ENCODE measurements at regions not wholly inside any gene's neighbourhood (a gene's known extent, or its start where the extent isn't known, plus 50 kb on each side); places are given as distances from the start of the nearest gene placed in this dataset.

GRCh38 chr5:21152611-21153010 is 1164.6 kb upstream of the CDH18 start:
- Histone ChIP-seq H3K4me2 (no peak overlapping the region), H3K4me3 (no peak overlapping the region), H3K79me2 (ENCODE audit: low read depth) (no peaks in the 10 kb centered on the region), H4K20me1 (ENCODE audit: low read depth) (no peaks in the 10 kb centered on the region), H3K36me3 (no peaks in the 10 kb centered on the region), H3K4me1 (no peaks in the 10 kb centered on the region), H3K27ac (no peak overlapping the region), H3F3A (ENCODE audit: low read depth) (no peaks in the 10 kb centered on the region), H3K9ac (no peak overlapping the region), H2AFZ (replicated peaks) (no peak overlapping the region), H3K27me3 (no peaks in the 10 kb centered on the region), H3K9me3 (ENCODE audit: low read depth) (no peaks in the 10 kb centered on the region)
- H3K4me3 Mint-ChIP-seq = no peak overlapping the region
- no peaks in the 10 kb centered on the region for H3K27me3 Mint-ChIP-seq (ENCODE audit: insufficient read depth, low read depth)
- H3K4me1 Mint-ChIP-seq = peaks cover 4% of the 10 kb centered on the region
- TF ChIP-seq EZH2phosphoT487 (IDR thresholded peaks at IDR 0.05) = no peak
- TF ChIP-seq EZH2 (IDR thresholded peaks at IDR 0.05) = no peak
- no peak for TF ChIP-seq CTCF (IDR thresholded peaks at IDR 0.05)
- peaks cover 7% of the 10 kb centered on the region for H3K9me3 Mint-ChIP-seq
- no peak overlapping the region for H3K27ac Mint-ChIP-seq
- no peak for DNase-seq (ENCODE audit: low spot score)
- H3K36me3 Mint-ChIP-seq = no peaks in the 10 kb centered on the region

- Mint-ChIP-seq H3K4me3 (no peak overlapping the region), H3K27me3 (ENCODE audit: insufficient read depth, low read depth) (no peaks in the 10 kb centered on the region), H3K27ac (no peak overlapping the region), H3K36me3 (no peaks in the 10 kb centered on the region), H3K9me3 (peaks cover 7% of the 10 kb centered on the region), H3K4me1 (no peaks in the 10 kb centered on the region)
- Histone ChIP-seq H3K36me3 (no peaks in the 10 kb centered on the region), H2AFZ (replicated peaks) (no peak overlapping the region), H3K4me2 (no peak overlapping the region), H3K79me2 (ENCODE audit: low read depth) (no peaks in the 10 kb centered on the region), H3K4me3 (no peak overlapping the region), H3K27me3 (no peaks in the 10 kb centered on the region), H3K4me1 (no peaks in the 10 kb centered on the region), H4K20me1 (ENCODE audit: low read depth) (no peaks in the 10 kb centered on the region), H3K27ac (no peak overlapping the region), H3K9me3 (ENCODE audit: low read depth) (no peaks in the 10 kb centered on the region), H3K9ac (no peak overlapping the region), H3F3A (ENCODE audit: low read depth) (no peaks in the 10 kb centered on the region)
- TF ChIP-seq EZH2 (IDR thresholded peaks at IDR 0.05) (no peak), EZH2phosphoT487 (IDR thresholded peaks at IDR 0.05) (no peak), CTCF (IDR thresholded peaks at IDR 0.05) (no peak)
- DNase-seq (ENCODE audit: low spot score) = no peak
These were observed 1157.4 kb upstream of the CDH18 start for GRCh38 chr5:21145376-21145775.

- Histone ChIP-seq H4K20me1 (ENCODE audit: low read depth) (no peaks in the 10 kb centered on the region), H3K9ac (no peak overlapping the region), H3K4me3 (no peak overlapping the region), H3F3A (ENCODE audit: low read depth) (no peaks in the 10 kb centered on the region), H3K4me2 (no peak overlapping the region), H2AFZ (replicated peaks) (no peak overlapping the region), H3K79me2 (ENCODE audit: low read depth) (no peaks in the 10 kb centered on the region), H3K4me1 (no peaks in the 10 kb centered on the region), H3K36me3 (no peaks in the 10 kb centered on the region), H3K27me3 (no peaks in the 10 kb centered on the region), H3K9me3 (ENCODE audit: low read depth) (no peaks in the 10 kb centered on the region), H3K27ac (no peak overlapping the region)
- no peak overlapping the region for H3K4me3 Mint-ChIP-seq
- no peak for TF ChIP-seq EZH2 (IDR thresholded peaks at IDR 0.05)
- TF ChIP-seq CTCF (IDR thresholded peaks at IDR 0.05) = no peak
- TF ChIP-seq EZH2phosphoT487 (IDR thresholded peaks at IDR 0.05) = no peak
- peaks cover 4% of the 10 kb centered on the region for H3K9me3 Mint-ChIP-seq
- no peaks in the 10 kb centered on the region for H3K27me3 Mint-ChIP-seq (ENCODE audit: insufficient read depth, low read depth)
- no peak for DNase-seq (ENCODE audit: low spot score)
- no peaks in the 10 kb centered on the region for H3K4me1 Mint-ChIP-seq
- H3K27ac Mint-ChIP-seq = no peak overlapping the region
- no peaks in the 10 kb centered on the region for H3K36me3 Mint-ChIP-seq
These were observed 1155.7 kb upstream of the CDH18 start for GRCh38 chr5:21143686-21144085.

- H3K9ac ChIP-seq = no peak overlapping the region
- no peaks in the 10 kb centered on the region for H3K27me3 ChIP-seq
- DNase-seq (ENCODE audit: low spot score) = no peak
- no peaks in the 10 kb centered on the region for H4K20me1 ChIP-seq (ENCODE audit: low read depth)
- TF ChIP-seq CTCF (IDR thresholded peaks at IDR 0.05) = no peak
- TF ChIP-seq EZH2phosphoT487 (IDR thresholded peaks at IDR 0.05) = no peak
- TF ChIP-seq EZH2 (IDR thresholded peaks at IDR 0.05) = no peak
- Mint-ChIP-seq H3K9me3 (no peaks in the 10 kb centered on the region), H3K27ac (no peak overlapping the region), H3K4me1 (no peaks in the 10 kb centered on the region), H3K4me3 (no peak overlapping the region), H3K27me3 (ENCODE audit: insufficient read depth, low read depth) (no peaks in the 10 kb centered on the region), H3K36me3 (no peaks in the 10 kb centered on the region)
- H3K4me2 ChIP-seq = no peak overlapping the region
- no peak overlapping the region for H3K4me3 ChIP-seq
- no peaks in the 10 kb centered on the region for H3K79me2 ChIP-seq (ENCODE audit: low read depth)
- no peaks in the 10 kb centered on the region for H3K36me3 ChIP-seq
- H3K4me1 ChIP-seq = no peaks in the 10 kb centered on the region
- H3K9me3 ChIP-seq (ENCODE audit: low read depth) = no peaks in the 10 kb centered on the region
- H2AFZ ChIP-seq (replicated peaks) = no peak overlapping the region
- H3K27ac ChIP-seq = peak overlapping the region; percentile 37
- no peaks in the 10 kb centered on the region for H3F3A ChIP-seq (ENCODE audit: low read depth)
These were observed 1154.8 kb upstream of the CDH18 start for GRCh38 chr5:21142791-21143190.

All from neural progenitor cell (in vitro differentiated cells).